ENCODE measurements at regions not wholly inside any gene's neighbourhood (a gene's known extent, or its start where the extent isn't known, plus 50 kb on each side); places are given as distances from the start of the nearest gene placed in this dataset.

GRCh38 chr14:60353420-60353819 is 104.4 kb downstream of the PPM1A start:
- Histone ChIP-seq H3K36me3 (ENCODE audit: control insufficient read depth, insufficient read depth, low read length) (no peaks in the 10 kb centered on the region), H3K9ac (ENCODE audit: insufficient read depth in 1 of 2, low read depth in 2 of 2, low read length in 2 of 2) (no peak overlapping the region), H3K79me2 (ENCODE audit: control insufficient read depth, insufficient read depth, low read length) (no peaks in the 10 kb centered on the region), H4K20me1 (replicated peaks; ENCODE audit: control insufficient read depth, insufficient read depth, low read length) (no peaks in the 10 kb centered on the region), H3K4me2 (ENCODE audit: insufficient read depth, low read length) (no peak overlapping the region), H3K27me3 (ENCODE audit: control insufficient read depth in 2 of 2, insufficient read depth in 2 of 2, low read length in 2 of 2) (no peaks in the 10 kb centered on the region), H3K27ac (ENCODE audit: extremely low read depth, low read depth, low read length) (no peak overlapping the region), H2AFZ (ENCODE audit: low read depth, low read length) (no peak overlapping the region), H3K4me3 (no peak overlapping the region), H3K4me1 (replicated peaks in 1 of 2; ENCODE audit: control insufficient read depth in 2 of 2, insufficient read depth in 2 of 2, low read length in 2 of 2) (no peaks in the 10 kb centered on the region; a peak in 1 of 5 replicates), H3K9me3 (replicated peaks; ENCODE audit: control insufficient read depth, insufficient read depth, low read depth, low read length) (no peaks in the 10 kb centered on the region), H3K9me1 (ENCODE audit: control insufficient read depth, insufficient read depth, low read length) (no peaks in the 10 kb centered on the region)
- no peak for ATAC-seq
- WGBS (ENCODE audit: insufficient coverage, low coverage, missing lambda C conversion rate): 6% methylated on average over 4 of the region's 4 CpGs
- no TSS peak for BruUV-seq (replicated peaks)
- TF ChIP-seq SLC30A9 (CRISPR knock-in tag; IDR thresholded peaks at IDR 0.05): no peak
- TF ChIP-seq TRIM25 (IDR thresholded peaks at IDR 0.05; ENCODE audit: borderline replicate concordance): no peak
- TF ChIP-seq ZNF324 (CRISPR knock-in tag; IDR thresholded peaks at IDR 0.05): no peak
- TF ChIP-seq BDP1 (IDR thresholded peaks at IDR 0.05; ENCODE audit: insufficient read depth, insufficient read length): no peak
- TF ChIP-seq NFIX (CRISPR knock-in tag; IDR thresholded peaks at IDR 0.05; ENCODE audit: low read depth): no peak
- TF ChIP-seq GTF2E2 (tag; IDR thresholded peaks at IDR 0.05): no peak
- TF ChIP-seq TCF3 (CRISPR knock-in tag; IDR thresholded peaks at IDR 0.05): no peak
- TF ChIP-seq HDGF (IDR thresholded peaks at IDR 0.05): no peak
- TF ChIP-seq MITF (IDR thresholded peaks at IDR 0.05): no peak
- no peak for TF ChIP-seq HES1 (IDR thresholded peaks at IDR 0.05; ENCODE audit: low read depth)
- no peak for TF ChIP-seq ZZZ3 (IDR thresholded peaks at IDR 0.05)
- DNase-seq (ENCODE audit: extremely low read depth in 1 of 4, low spot score in 3 of 4): no peak
- ChIA-PET CTCF (ENCODE audit: low intra/inter-chr PET ratio) (interaction anchor here (0.5 kb wide), 1 partner anchor 325 kb away, joined by 3 read pairs; no protein-coding TSS in a partner anchor), POLR2A (interaction anchor here (1.1 kb wide), 1 partner anchor 150 kb away, joined by 4 read pairs; no protein-coding TSS in a partner anchor)
- intact Hi-C loops (cut with micrococcal nuclease) (no loop called here), in situ Hi-C loops (cut with MboI) (no loop called here)
- no peak for FAIRE-seq
